HL-60 (cell line): ENCODE measurements at regions not wholly inside any gene's neighbourhood (a gene's known extent, or its start where the extent isn't known, plus 50 kb on each side); places are given as distances from the start of the nearest gene placed in this dataset.

Experiments
- CTCF ChIP-seq: IDR thresholded peaks from one replicate; pipeline ENCODE4 v1.5.1; 2011; ENCODE audit warnings: low read length, control low read depth, inconsistent platforms; ENCODE audit not compliant: insufficient read depth
- GABPA ChIP-seq: IDR thresholded peaks from 2 replicates; pipeline ENCODE4 v1.6.1; 2012; ENCODE audit warnings: low read depth
- POLR2AphosphoS5 ChIP-seq: IDR thresholded peaks from 2 replicates; pipeline ENCODE4 v1.6.1; 2012; ENCODE audit warnings: low read depth
- REST ChIP-seq: IDR thresholded peaks from 2 replicates; pipeline ENCODE4 v1.6.1; 2012; ENCODE audit warnings: low read depth; ENCODE audit not compliant: insufficient replicate concordance

DNA sequence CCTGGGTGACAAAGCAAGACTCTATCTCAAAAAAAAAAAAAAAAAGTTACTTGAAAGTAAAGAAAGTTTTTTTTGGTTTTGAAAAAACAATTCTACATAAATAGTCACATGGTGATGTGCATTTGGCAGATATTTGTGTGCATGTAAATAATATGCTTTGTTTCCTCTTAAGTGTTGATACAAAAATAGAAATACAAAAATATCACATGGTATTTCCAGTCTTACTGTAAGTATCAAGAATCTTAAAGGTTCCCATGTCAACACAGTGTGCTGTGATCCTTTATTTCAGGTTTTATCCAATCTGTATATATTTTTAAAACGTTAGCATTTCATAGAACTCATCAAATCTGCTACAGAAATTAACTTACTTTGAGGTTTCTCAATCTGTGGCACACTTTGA, 521.9 kb downstream of the TLE4 start:
- TF ChIP-seq REST = no peak
- no peak for TF ChIP-seq POLR2AphosphoS5
- no peak for TF ChIP-seq CTCF
- no peak for TF ChIP-seq GABPA
